Tibial nerve (tissue), 4 donors: ENCODE measurements at regions not wholly inside any gene's neighbourhood (a gene's known extent, or its start where the extent isn't known, plus 50 kb on each side); places are given as distances from the start of the nearest gene placed in this dataset.
"Not testable (repeated sequence)": the region's sequence is repeated elsewhere in the genome, so short reads cannot be mapped to it uniquely, and the experiment has no call there.

Experiments
- EP300 ChIP-seq, 2 donors: sonication (generic); formaldehyde crosslinking; IDR thresholded peaks; one replicate each; pipeline ENCODE4 v1.6.1; 2017; ENCODE audit warnings: antibody characterized with exemption in 2 of 2, mild to moderate bottlenecking in 1 of 2
- POLR2A ChIP-seq, 2 donors: fragments of 450-650 bp; IDR thresholded peaks; one replicate each; pipeline ENCODE4 v1.6.1; 2017; ENCODE audit warnings: antibody characterized with exemption in 2 of 2, mild to moderate bottlenecking in 2 of 2, moderate library complexity in 2 of 2
- TF ChIP-seq, protein P1 (sequence below), 5 experiments: fragments of 200-600 bp in 3 of 5; fragments of 450-650 bp in 2 of 5; sonication (generic) in 3 of 5; IDR thresholded peaks; one replicate each; pipeline ENCODE4 v1.5.1; 2016 to 2019; ENCODE audit warnings: antibody characterized with exemption in 5 of 5, mild to moderate bottlenecking in 3 of 5, moderate library complexity in 2 of 5

DNA sequence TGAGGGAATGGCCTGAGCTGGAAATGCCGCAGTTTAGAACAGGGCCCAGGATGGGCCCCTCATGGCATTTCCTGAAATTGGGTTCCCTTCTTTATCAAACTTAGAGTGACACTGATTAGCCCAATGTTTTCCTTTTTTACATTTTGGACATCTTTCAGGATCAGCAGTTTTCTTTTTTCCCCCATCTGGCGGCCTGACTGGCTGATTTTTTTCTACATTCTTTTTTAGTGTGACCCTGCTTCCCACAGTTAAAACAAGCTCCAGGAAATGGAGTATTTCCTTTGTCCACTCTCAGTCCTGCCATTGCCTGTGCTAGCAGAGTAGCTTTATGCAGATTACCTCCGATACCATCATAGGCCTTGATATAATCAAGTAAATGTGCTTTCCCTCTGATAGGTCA lies 185.8 kb upstream of the IGF1 start:
- TF ChIP-seq, protein P1, sequence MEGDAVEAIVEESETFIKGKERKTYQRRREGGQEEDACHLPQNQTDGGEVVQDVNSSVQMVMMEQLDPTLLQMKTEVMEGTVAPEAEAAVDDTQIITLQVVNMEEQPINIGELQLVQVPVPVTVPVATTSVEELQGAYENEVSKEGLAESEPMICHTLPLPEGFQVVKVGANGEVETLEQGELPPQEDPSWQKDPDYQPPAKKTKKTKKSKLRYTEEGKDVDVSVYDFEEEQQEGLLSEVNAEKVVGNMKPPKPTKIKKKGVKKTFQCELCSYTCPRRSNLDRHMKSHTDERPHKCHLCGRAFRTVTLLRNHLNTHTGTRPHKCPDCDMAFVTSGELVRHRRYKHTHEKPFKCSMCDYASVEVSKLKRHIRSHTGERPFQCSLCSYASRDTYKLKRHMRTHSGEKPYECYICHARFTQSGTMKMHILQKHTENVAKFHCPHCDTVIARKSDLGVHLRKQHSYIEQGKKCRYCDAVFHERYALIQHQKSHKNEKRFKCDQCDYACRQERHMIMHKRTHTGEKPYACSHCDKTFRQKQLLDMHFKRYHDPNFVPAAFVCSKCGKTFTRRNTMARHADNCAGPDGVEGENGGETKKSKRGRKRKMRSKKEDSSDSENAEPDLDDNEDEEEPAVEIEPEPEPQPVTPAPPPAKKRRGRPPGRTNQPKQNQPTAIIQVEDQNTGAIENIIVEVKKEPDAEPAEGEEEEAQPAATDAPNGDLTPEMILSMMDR (IDR thresholded peaks at IDR 0.05), result not testable (repeated sequence)
- not testable (repeated sequence) for TF ChIP-seq POLR2A, EP300 (IDR thresholded peaks at IDR 0.05)
